ENCODE measurements at regions not wholly inside any gene's neighbourhood (a gene's known extent, or its start where the extent isn't known, plus 50 kb on each side); places are given as distances from the start of the nearest gene placed in this dataset.
A peak's percentile ranks its signal among the peaks of the same experiment; 100 is the strongest.

DNA sequence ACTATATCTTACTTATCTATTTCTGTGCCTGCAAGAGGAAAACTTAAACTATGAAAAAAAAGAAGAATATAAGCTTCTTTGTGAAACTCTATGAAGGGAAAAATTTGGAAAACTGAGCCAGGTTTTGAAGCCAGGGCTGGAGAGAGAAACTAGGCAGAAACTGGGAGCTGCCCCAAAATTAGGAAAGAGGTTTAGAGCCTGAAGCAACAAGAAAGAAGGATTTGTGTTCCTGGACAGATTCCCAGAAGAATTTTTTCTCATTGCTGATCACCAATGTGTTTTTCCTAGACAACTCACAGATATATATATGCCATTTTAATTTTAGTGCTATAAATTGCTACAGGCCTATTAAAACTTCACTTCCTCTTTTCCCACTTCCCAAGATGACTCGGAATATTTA, 245.0 kb upstream of the GEMIN8 start:
- no peaks in the 10 kb centered on the region for H3K27me3 ChIP-seq (ENCODE audit: insufficient read depth, poor library complexity, severe bottlenecking)
- H3K27ac ChIP-seq (replicated peaks) = no peak overlapping the region
- TF ChIP-seq, protein P1, sequence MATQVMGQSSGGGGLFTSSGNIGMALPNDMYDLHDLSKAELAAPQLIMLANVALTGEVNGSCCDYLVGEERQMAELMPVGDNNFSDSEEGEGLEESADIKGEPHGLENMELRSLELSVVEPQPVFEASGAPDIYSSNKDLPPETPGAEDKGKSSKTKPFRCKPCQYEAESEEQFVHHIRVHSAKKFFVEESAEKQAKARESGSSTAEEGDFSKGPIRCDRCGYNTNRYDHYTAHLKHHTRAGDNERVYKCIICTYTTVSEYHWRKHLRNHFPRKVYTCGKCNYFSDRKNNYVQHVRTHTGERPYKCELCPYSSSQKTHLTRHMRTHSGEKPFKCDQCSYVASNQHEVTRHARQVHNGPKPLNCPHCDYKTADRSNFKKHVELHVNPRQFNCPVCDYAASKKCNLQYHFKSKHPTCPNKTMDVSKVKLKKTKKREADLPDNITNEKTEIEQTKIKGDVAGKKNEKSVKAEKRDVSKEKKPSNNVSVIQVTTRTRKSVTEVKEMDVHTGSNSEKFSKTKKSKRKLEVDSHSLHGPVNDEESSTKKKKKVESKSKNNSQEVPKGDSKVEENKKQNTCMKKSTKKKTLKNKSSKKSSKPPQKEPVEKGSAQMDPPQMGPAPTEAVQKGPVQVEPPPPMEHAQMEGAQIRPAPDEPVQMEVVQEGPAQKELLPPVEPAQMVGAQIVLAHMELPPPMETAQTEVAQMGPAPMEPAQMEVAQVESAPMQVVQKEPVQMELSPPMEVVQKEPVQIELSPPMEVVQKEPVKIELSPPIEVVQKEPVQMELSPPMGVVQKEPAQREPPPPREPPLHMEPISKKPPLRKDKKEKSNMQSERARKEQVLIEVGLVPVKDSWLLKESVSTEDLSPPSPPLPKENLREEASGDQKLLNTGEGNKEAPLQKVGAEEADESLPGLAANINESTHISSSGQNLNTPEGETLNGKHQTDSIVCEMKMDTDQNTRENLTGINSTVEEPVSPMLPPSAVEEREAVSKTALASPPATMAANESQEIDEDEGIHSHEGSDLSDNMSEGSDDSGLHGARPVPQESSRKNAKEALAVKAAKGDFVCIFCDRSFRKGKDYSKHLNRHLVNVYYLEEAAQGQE (IDR thresholded peaks at IDR 0.05; ENCODE audit: insufficient replicate concordance, low read depth) = no peak
- peak; percentile 47 for TF ChIP-seq SPI1 (IDR thresholded peaks at IDR 0.05; ENCODE audit: borderline replicate concordance, low read depth)
- H3K4me3 ChIP-seq (replicated peaks; ENCODE audit: insufficient read depth, low read length) = no peak overlapping the region
- no peak for DNase-seq (ENCODE audit: low read depth in 1 of 2, low spot score in 1 of 2)

DNA sequence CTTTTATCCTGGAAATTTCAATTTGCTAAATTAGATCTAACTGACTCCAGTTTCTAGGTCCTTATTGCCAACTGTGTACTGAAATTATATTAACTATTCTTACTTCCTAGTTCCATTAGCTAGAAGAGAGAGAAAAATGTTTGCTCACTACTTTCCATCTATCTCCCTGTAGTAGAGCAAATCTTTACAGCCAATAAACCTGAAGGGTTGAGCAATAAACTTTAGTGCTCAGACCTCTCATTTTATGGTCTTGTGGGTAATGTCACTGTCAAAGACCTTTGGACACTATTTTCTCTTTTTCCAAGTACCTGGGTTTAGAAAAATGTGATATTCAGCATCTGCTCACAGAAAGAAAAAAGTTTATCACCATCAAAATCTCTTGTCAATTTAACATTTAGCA, 237.5 kb upstream of the GEMIN8 start:
- Histone ChIP-seq H3K4me3 (replicated peaks; ENCODE audit: insufficient read depth, low read length) (no peak overlapping the region), H3K27me3 (ENCODE audit: insufficient read depth, poor library complexity, severe bottlenecking) (no peaks in the 10 kb centered on the region), H3K27ac (replicated peaks) (no peak overlapping the region)
- TF ChIP-seq GABPA (IDR thresholded peaks at IDR 0.05; ENCODE audit: low read depth) (no peak), SPI1 (IDR thresholded peaks at IDR 0.05; ENCODE audit: borderline replicate concordance, low read depth) (no peak)
- TF ChIP-seq, protein P2, sequence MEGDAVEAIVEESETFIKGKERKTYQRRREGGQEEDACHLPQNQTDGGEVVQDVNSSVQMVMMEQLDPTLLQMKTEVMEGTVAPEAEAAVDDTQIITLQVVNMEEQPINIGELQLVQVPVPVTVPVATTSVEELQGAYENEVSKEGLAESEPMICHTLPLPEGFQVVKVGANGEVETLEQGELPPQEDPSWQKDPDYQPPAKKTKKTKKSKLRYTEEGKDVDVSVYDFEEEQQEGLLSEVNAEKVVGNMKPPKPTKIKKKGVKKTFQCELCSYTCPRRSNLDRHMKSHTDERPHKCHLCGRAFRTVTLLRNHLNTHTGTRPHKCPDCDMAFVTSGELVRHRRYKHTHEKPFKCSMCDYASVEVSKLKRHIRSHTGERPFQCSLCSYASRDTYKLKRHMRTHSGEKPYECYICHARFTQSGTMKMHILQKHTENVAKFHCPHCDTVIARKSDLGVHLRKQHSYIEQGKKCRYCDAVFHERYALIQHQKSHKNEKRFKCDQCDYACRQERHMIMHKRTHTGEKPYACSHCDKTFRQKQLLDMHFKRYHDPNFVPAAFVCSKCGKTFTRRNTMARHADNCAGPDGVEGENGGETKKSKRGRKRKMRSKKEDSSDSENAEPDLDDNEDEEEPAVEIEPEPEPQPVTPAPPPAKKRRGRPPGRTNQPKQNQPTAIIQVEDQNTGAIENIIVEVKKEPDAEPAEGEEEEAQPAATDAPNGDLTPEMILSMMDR (IDR thresholded peaks at IDR 0.05; ENCODE audit: insufficient read depth, low read length) = no peak
- no peak for DNase-seq (ENCODE audit: low read depth in 1 of 2, low spot score in 1 of 2)

DNA sequence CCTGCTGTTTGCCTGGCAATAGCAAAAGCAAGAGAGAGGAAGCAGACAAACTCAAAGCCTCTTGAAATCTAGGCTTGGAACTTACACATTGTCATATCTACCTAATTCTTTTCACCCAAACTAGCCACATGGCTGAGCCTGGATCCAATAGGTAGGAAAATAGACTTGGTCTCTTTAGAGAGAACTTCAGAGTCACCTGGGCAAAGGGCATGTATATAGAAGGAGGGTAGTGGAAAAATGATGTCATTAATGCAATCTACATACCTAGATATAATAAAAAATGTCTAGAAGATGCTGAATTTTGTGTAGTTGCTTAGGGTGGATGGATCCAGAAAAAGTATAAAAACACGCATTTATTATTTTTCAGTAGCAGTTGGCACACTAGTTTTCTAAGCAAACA, 237.0 kb upstream of the GEMIN8 start:
- DNase-seq (ENCODE audit: low read depth in 1 of 2, low spot score in 1 of 2) = no peak
- H3K27ac ChIP-seq (replicated peaks) = no peak overlapping the region
- H3K4me3 ChIP-seq (replicated peaks; ENCODE audit: insufficient read depth, low read length) = no peak overlapping the region
- TF ChIP-seq POLR2AphosphoS5 (IDR thresholded peaks at IDR 0.05; ENCODE audit: low read depth) (no peak), GABPA (IDR thresholded peaks at IDR 0.05; ENCODE audit: low read depth) (no peak), SPI1 (IDR thresholded peaks at IDR 0.05; ENCODE audit: borderline replicate concordance, low read depth) (no peak)
- TF ChIP-seq, protein P2 (IDR thresholded peaks at IDR 0.05; ENCODE audit: insufficient read depth, low read length) = no peak
- TF ChIP-seq, protein P1 (IDR thresholded peaks at IDR 0.05; ENCODE audit: insufficient replicate concordance, low read depth) = no peak
- no peaks in the 10 kb centered on the region for H3K27me3 ChIP-seq (ENCODE audit: insufficient read depth, poor library complexity, severe bottlenecking)

DNA sequence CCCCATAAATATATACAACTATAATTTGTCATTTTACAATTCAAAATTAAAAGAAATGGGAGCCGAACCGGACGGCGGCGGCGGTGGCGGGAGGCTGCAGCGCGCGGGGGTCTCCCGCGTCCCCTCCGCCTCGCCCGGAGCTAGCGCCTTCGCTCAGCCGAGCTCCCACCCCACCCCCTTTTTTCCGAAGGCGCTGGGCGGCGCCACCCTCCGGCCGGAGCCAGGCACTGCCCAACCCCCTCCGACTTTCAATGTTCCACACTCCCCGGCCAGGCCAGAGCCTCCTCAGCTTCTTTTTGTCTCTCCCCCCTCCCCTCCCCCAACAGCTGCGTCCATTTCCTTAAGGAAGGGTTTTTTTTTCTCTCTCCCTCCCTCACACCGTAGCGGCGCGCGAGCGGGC, 214.1 kb upstream of the GEMIN8 start:
- no peak for DNase-seq (ENCODE audit: low read depth in 1 of 2, low spot score in 1 of 2)
- H3K4me3 ChIP-seq (replicated peaks; ENCODE audit: insufficient read depth, low read length) = no peak overlapping the region
- H3K27me3 ChIP-seq (ENCODE audit: insufficient read depth, poor library complexity, severe bottlenecking) = no peaks in the 10 kb centered on the region
- TF ChIP-seq, protein P1 (IDR thresholded peaks at IDR 0.05; ENCODE audit: insufficient replicate concordance, low read depth) = no peak
- TF ChIP-seq POLR2AphosphoS5 (IDR thresholded peaks at IDR 0.05; ENCODE audit: low read depth) = no peak
- TF ChIP-seq SPI1 (IDR thresholded peaks at IDR 0.05; ENCODE audit: borderline replicate concordance, low read depth) = no peak
- TF ChIP-seq GABPA (IDR thresholded peaks at IDR 0.05; ENCODE audit: low read depth) = no peak
- TF ChIP-seq, protein P2 (IDR thresholded peaks at IDR 0.05; ENCODE audit: insufficient read depth, low read length) = no peak
- H3K27ac ChIP-seq (replicated peaks) = no peak overlapping the region
